Stomach (tissue), 8 donors: ENCODE measurements at regions not wholly inside any gene's neighbourhood (a gene's known extent, or its start where the extent isn't known, plus 50 kb on each side); places are given as distances from the start of the nearest gene placed in this dataset.
A peak's percentile ranks its signal among the peaks of the same experiment; 100 is the strongest.

ENCODE experiments used
- DNase-seq, 2 donors: peaks; one replicate each; pipeline versions ENCODE4 v3.0.0 to v3.0.0-alpha.2; 2013 to 2019
- H3K27ac ChIP-seq, 5 donors: fragments of 200-600 bp in 4 of 5; sonication (generic) in 4 of 5; one replicate each; pipeline ENCODE4 v1.5.1; 2013 to 2019; ENCODE audit warnings: mild to moderate bottlenecking in 1 of 5, moderate library complexity in 1 of 5
- H3K27me3 ChIP-seq, 3 donors: fragments of 200-600 bp; sonication (generic); one replicate each; pipeline ENCODE4 v1.5.1; 2017 to 2019; ENCODE audit warnings: mixed run types in 1 of 3
- H3K36me3 ChIP-seq, 4 donors: fragments of 200-600 bp; sonication (generic); 1 replicate in 3 of 4; 2 replicates in 1 of 4; pipeline ENCODE4 v1.5.1; 2016 to 2019
- H3K4me1 ChIP-seq, 4 donors: fragments of 200-600 bp; sonication (generic); one replicate each; pipeline ENCODE4 v1.5.1; 2016 to 2019
- H3K4me3 ChIP-seq, 4 donors: fragments of 200-600 bp; sonication (generic) in 3 of 4; one replicate each; pipeline ENCODE4 v1.5.1; 2016 to 2019; ENCODE audit warnings: mild to moderate bottlenecking in 1 of 4
- H3K9me3 ChIP-seq, 4 donors: fragments of 200-600 bp; sonication (generic); one replicate each; pipeline ENCODE4 v1.5.1; 2016 to 2019
- EP300 ChIP-seq: sonication (generic); formaldehyde crosslinking; IDR thresholded peaks from one replicate; pipeline ENCODE4 v1.6.1; 2017; ENCODE audit warnings: antibody characterized with exemption
- POLR2A ChIP-seq, 4 donors: fragments of 450-650 bp; IDR thresholded peaks; one replicate each; pipeline ENCODE4 v1.6.1; 2016; ENCODE audit warnings: antibody characterized with exemption in 4 of 4, control low read depth in 2 of 4, mild to moderate bottlenecking in 1 of 4, moderate library complexity in 1 of 4
- POLR2AphosphoS5 ChIP-seq, 3 donors: sonication (generic); formaldehyde crosslinking; IDR thresholded peaks; one replicate each; pipeline ENCODE4 v1.6.1; 2016; ENCODE audit warnings: antibody characterized with exemption in 3 of 3
- WGBS, 5 donors: extraction: QIAGEN DNeasy Blood & Tissue Kit in 3 of 5; methylation state at CpG; one replicate each; pipeline versions ENCODE4 v1.1.5 to v1.1.7; 2013 to 2018; 5-methylcytosine and 5-hydroxymethylcytosine counted together
- intact Hi-C: fragments of 100-400 bp; cut with DNase I; formaldehyde crosslinking; loops from one replicate; pipeline ENCODE4 v1.15.1; 2023; ENCODE audit warnings: low total_unique reads
- TF ChIP-seq, protein P1 (sequence below), 7 experiments: fragments of 450-650 bp in 4 of 7; fragments of 200-600 bp in 3 of 7; sonication (generic) in 3 of 7; IDR thresholded peaks; one replicate each; pipeline ENCODE4 v1.5.1; 2016 to 2019; ENCODE audit warnings: antibody characterized with exemption in 7 of 7, control low read depth in 2 of 7, mild to moderate bottlenecking in 1 of 7
- donor health status: healthy with polysubstance abuse.
- donor health status: Bipolar disorder and iron deficiency.
- donor health status: healthy.

- TF ChIP-seq EP300 (no peak), POLR2AphosphoS5 (IDR thresholded peaks at IDR 0.05) (no peak), POLR2A (IDR thresholded peaks at IDR 0.05) (no peak)
- TF ChIP-seq, protein P1, sequence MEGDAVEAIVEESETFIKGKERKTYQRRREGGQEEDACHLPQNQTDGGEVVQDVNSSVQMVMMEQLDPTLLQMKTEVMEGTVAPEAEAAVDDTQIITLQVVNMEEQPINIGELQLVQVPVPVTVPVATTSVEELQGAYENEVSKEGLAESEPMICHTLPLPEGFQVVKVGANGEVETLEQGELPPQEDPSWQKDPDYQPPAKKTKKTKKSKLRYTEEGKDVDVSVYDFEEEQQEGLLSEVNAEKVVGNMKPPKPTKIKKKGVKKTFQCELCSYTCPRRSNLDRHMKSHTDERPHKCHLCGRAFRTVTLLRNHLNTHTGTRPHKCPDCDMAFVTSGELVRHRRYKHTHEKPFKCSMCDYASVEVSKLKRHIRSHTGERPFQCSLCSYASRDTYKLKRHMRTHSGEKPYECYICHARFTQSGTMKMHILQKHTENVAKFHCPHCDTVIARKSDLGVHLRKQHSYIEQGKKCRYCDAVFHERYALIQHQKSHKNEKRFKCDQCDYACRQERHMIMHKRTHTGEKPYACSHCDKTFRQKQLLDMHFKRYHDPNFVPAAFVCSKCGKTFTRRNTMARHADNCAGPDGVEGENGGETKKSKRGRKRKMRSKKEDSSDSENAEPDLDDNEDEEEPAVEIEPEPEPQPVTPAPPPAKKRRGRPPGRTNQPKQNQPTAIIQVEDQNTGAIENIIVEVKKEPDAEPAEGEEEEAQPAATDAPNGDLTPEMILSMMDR (IDR thresholded peaks at IDR 0.05): no peak
- H3K9me3 ChIP-seq: no peaks in the 10 kb centered on the region
- 62 to 68% (median 64%) methylated on average over 15 of the region's 15 CpGs for WGBS, 5 donors
- intact Hi-C loops: no loop called here
- DNase-seq: peak in 1 of 2 donors; percentile 9
- H3K27ac ChIP-seq: no peak overlapping the region
- no peaks in the 10 kb centered on the region for H3K4me1 ChIP-seq
- peaks cover 0 to 4% (median 0%) of the 10 kb centered on the region in 3 donors for H3K27me3 ChIP-seq
- no peaks in the 10 kb centered on the region for H3K36me3 ChIP-seq
- H3K4me3 ChIP-seq: no peak overlapping the region
These were observed 110.6 kb downstream of the GP2 start for GRCh38 chr16:20216591-20217217.

DNA sequence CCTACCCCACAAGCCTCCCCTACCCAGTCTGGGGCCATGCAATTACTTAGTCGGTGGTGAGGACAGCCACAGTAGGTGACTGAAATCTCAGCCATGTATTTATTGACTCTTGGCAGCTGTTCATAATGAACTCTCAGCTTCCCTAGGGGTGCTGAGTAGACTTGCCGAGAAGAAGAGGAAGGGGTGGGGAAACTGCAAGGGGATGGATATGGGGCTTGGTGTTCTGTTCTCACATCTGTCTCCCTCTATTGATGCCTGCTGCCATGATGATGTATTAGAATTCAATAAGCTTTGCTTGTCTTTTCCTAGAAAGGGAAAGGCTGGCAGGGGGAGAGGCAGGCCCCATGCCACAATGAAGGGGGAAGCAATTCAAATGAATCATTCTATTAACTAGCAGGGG, 112.9 kb downstream of the GP2 start:
- no peaks in the 10 kb centered on the region for H3K36me3 ChIP-seq
- no peak overlapping the region for H3K4me3 ChIP-seq
- peaks cover 0 to 4% (median 0%) of the 10 kb centered on the region in 3 donors for H3K27me3 ChIP-seq
- TF ChIP-seq POLR2A (IDR thresholded peaks at IDR 0.05) (no peak), EP300 (no peak), POLR2AphosphoS5 (IDR thresholded peaks at IDR 0.05) (no peak)
- TF ChIP-seq, protein P1 (IDR thresholded peaks at IDR 0.05): no peak
- H3K27ac ChIP-seq: no peak overlapping the region
- peaks cover 0 to 6% (median 0%) of the 10 kb centered on the region in 4 donors for H3K9me3 ChIP-seq
- H3K4me1 ChIP-seq: no peaks in the 10 kb centered on the region
- intact Hi-C loops: no loop called here
- DNase-seq: no peak
- 3 to 11% (median 6%) methylated on average over 2 of the region's 2 CpGs for WGBS, 5 donors

- DNase-seq: peak in 1 of 2 donors; percentile 6
- Histone ChIP-seq H3K4me1 (no peaks in the 10 kb centered on the region), H3K36me3 (no peaks in the 10 kb centered on the region), H3K4me3 (no peak overlapping the region), H3K27ac (no peak overlapping the region), H3K27me3 (no peaks in the 10 kb centered on the region), H3K9me3 (no peaks in the 10 kb centered on the region)
- WGBS, 5 donors: 70 to 87% (median 79%) methylated on average over 6 of the region's 6 CpGs
- TF ChIP-seq POLR2A (IDR thresholded peaks at IDR 0.05): no peak
- TF ChIP-seq, protein P1 (IDR thresholded peaks at IDR 0.05): no peak
- TF ChIP-seq POLR2AphosphoS5 (IDR thresholded peaks at IDR 0.05): no peak
- TF ChIP-seq EP300: no peak
- intact Hi-C loops: no loop called here
These were observed 124.0 kb downstream of the GP2 start for GRCh38 chr16:20203272-20203671.

DNA sequence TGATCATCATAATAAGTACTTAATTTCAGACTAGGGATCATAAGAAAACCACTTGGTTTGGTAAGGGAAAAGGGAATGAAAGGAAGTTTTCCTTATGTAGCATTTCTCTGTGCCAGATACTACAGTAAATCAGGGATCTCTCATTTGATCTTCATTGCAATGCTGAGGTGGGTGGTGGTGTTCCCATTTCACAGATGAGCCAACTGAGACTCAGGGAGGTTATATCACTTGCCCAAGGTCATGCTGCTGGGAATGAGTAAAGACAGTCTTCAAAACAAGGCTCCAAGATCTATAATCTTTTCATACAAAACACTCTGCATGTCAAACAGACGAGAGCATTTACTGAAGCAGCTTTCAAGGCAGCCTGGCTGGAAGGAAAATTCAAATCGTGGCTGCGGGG, 124.6 kb downstream of the GP2 start:
- no peaks in the 10 kb centered on the region for H3K36me3 ChIP-seq
- intact Hi-C loops: no loop called here
- H3K4me1 ChIP-seq: no peaks in the 10 kb centered on the region
- no peak for DNase-seq
- 30 to 87% (median 76%) methylated on average over 3 of the region's 3 CpGs for WGBS, 5 donors
- H3K9me3 ChIP-seq: no peaks in the 10 kb centered on the region
- no peak overlapping the region for H3K4me3 ChIP-seq
- H3K27me3 ChIP-seq: no peaks in the 10 kb centered on the region
- TF ChIP-seq EP300 (no peak), POLR2A (IDR thresholded peaks at IDR 0.05) (no peak), POLR2AphosphoS5 (IDR thresholded peaks at IDR 0.05) (no peak)
- TF ChIP-seq, protein P1 (IDR thresholded peaks at IDR 0.05): no peak
- no peak overlapping the region for H3K27ac ChIP-seq
